Endometrial microvascular endothelial cells (primary cell): ENCODE measurements at regions not wholly inside any gene's neighbourhood (a gene's known extent, or its start where the extent isn't known, plus 50 kb on each side); places are given as distances from the start of the nearest gene placed in this dataset.

Source experiments
- in situ Hi-C: cut with HindIII; loops from 2 replicates; pipeline ENCODE4 v1.10.0; 2017; ENCODE audit warnings: low sequenced_read_pairs, low pct_unique_long_range_greater_than_20kb; ENCODE audit errors: inconsistent ontology term

GRCh38 chr16:85989376-85989775 lies 90.4 kb downstream of the IRF8 start:
- in situ Hi-C loops = no loop called here

- in situ Hi-C loops = loop anchor here (10.0 kb wide), 1 partner anchor 155 kb away; no protein-coding TSS in a partner anchor
Observed at GRCh38 chr16:85989863-85990643, 91.1 kb downstream of the IRF8 start.

GRCh38 chr16:85990861-85991301 lies 91.9 kb downstream of the IRF8 start:
- in situ Hi-C loops = loop anchor here (10.0 kb wide), 1 partner anchor 156 kb away; no protein-coding TSS in a partner anchor

- in situ Hi-C loops = loop anchor here (10.0 kb wide), 1 partner anchor 157 kb away; no protein-coding TSS in a partner anchor
Observed at GRCh38 chr16:85991425-85991824, 92.5 kb downstream of the IRF8 start.

GRCh38 chr16:85991856-85992255 lies 92.9 kb downstream of the IRF8 start:
- in situ Hi-C loops = loop anchor here (10.0 kb wide), 1 partner anchor 157 kb away; no protein-coding TSS in a partner anchor

GRCh38 chr16:85992359-85992758 lies 93.4 kb downstream of the IRF8 start:
- in situ Hi-C loops = loop anchor here (10.0 kb wide), 1 partner anchor 158 kb away; no protein-coding TSS in a partner anchor

- in situ Hi-C loops = loop anchor here (10.0 kb wide), 1 partner anchor 158 kb away; no protein-coding TSS in a partner anchor
Observed at GRCh38 chr16:85992779-85993178, 93.8 kb downstream of the IRF8 start.

GRCh38 chr16:85994492-85995490 lies 95.8 kb downstream of the IRF8 start:
- in situ Hi-C loops = loop anchor here (10.0 kb wide), 1 partner anchor 160 kb away; no protein-coding TSS in a partner anchor

GRCh38 chr16:85995541-85996423 lies 96.8 kb downstream of the IRF8 start:
- in situ Hi-C loops = loop anchor here (10.0 kb wide), 1 partner anchor 161 kb away; no protein-coding TSS in a partner anchor

- in situ Hi-C loops = loop anchor here (10.0 kb wide), 1 partner anchor 162 kb away; no protein-coding TSS in a partner anchor
Observed at GRCh38 chr16:85996843-85997242, 97.9 kb downstream of the IRF8 start.

- in situ Hi-C loops = loop anchor here (10.0 kb wide), 1 partner anchor 164 kb away; no protein-coding TSS in a partner anchor
Observed at GRCh38 chr16:85998171-85998867, 99.4 kb downstream of the IRF8 start.

GRCh38 chr16:85998868-85999729 lies 100.1 kb downstream of the IRF8 start:
- in situ Hi-C loops = loop anchor here (10.0 kb wide), 1 partner anchor 164 kb away; no protein-coding TSS in a partner anchor

- in situ Hi-C loops = loop anchor here (10.0 kb wide), 1 partner anchor 165 kb away; no protein-coding TSS in a partner anchor
Observed at GRCh38 chr16:85999778-86000177, 100.8 kb downstream of the IRF8 start.

- in situ Hi-C loops = no loop called here
Observed at GRCh38 chr16:86002178-86002900, 103.4 kb downstream of the IRF8 start.

GRCh38 chr16:86007524-86007923 lies 108.6 kb downstream of the IRF8 start:
- in situ Hi-C loops = no loop called here

- in situ Hi-C loops = no loop called here
Observed at GRCh38 chr16:86010680-86011141, 111.7 kb downstream of the IRF8 start.
